ENCODE measurements at regions not wholly inside any gene's neighbourhood (a gene's known extent, or its start where the extent isn't known, plus 50 kb on each side); places are given as distances from the start of the nearest gene placed in this dataset.

GRCh38 chr9:119559986-119560385 is 190.8 kb upstream of the BRINP1 start:
- intact Hi-C loops (cut with micrococcal nuclease; ENCODE audit: unreplicated experiment) = loop anchor here (5.0 kb wide), 2 partner anchors 407 to 787 kb away; no protein-coding TSS in a partner anchor
- no peaks in the 10 kb centered on the region for H3K36me3 ChIP-seq (ENCODE audit: control insufficient read depth, insufficient read depth, low read length)
- no TSS peak for BruUV-seq (replicated peaks)
- no peaks in the 10 kb centered on the region for H3K9me3 ChIP-seq (ENCODE audit: control insufficient read depth, insufficient read depth, low read depth, low read length)
- H3K4me3 ChIP-seq (ENCODE audit: low read depth in 2 of 2, low read length in 2 of 2) = no peak overlapping the region
- H3K27me3 ChIP-seq (ENCODE audit: control insufficient read depth, insufficient read depth, low read length) = no peaks in the 10 kb centered on the region
- ATAC-seq (no peak), DNase-seq (ENCODE audit: low read depth, low spot score) (no peak)
- ChIA-PET POLR2A (no interaction called here), CTCF (no interaction called here)
- no peak overlapping the region for H3K27ac ChIP-seq (ENCODE audit: low read length)
- in situ Hi-C loops (cut with HindIII; ENCODE audit: low pct_unique_long_range_greater_than_20kb, low sequenced_read_pairs) = no loop called here
- no peak for TF ChIP-seq SIN3A (IDR thresholded peaks at IDR 0.05; ENCODE audit: borderline replicate concordance, insufficient read depth, low read depth, low read length)
- TF ChIP-seq REST (IDR thresholded peaks at IDR 0.05; ENCODE audit: insufficient read depth in 1 of 2, low read depth in 2 of 2, low read length in 1 of 2) = no peak
- no peak for TF ChIP-seq TCF7L2 (IDR thresholded peaks at IDR 0.05; ENCODE audit: low read depth, low read length)
- no peak for TF ChIP-seq CTCF (IDR thresholded peaks at IDR 0.05)
- no peak for TF ChIP-seq POLR2AphosphoS5 (IDR thresholded peaks at IDR 0.05; ENCODE audit: low read depth, low read length)
- no peaks in the 10 kb centered on the region for H3K4me1 ChIP-seq (ENCODE audit: control insufficient read depth, insufficient read depth, low read length)

- in situ Hi-C loops (cut with HindIII; ENCODE audit: low pct_unique_long_range_greater_than_20kb, low sequenced_read_pairs) = no loop called here
- Histone ChIP-seq H3K36me3 (ENCODE audit: control insufficient read depth, insufficient read depth, low read length) (no peaks in the 10 kb centered on the region), H3K4me3 (ENCODE audit: low read depth in 2 of 2, low read length in 2 of 2) (no peak overlapping the region), H3K9me3 (ENCODE audit: control insufficient read depth, insufficient read depth, low read depth, low read length) (no peaks in the 10 kb centered on the region), H3K4me1 (ENCODE audit: control insufficient read depth, insufficient read depth, low read length) (no peaks in the 10 kb centered on the region), H3K27me3 (ENCODE audit: control insufficient read depth, insufficient read depth, low read length) (no peaks in the 10 kb centered on the region), H3K27ac (ENCODE audit: low read length) (no peak overlapping the region)
- ChIA-PET CTCF (no interaction called here), POLR2A (no interaction called here)
- TF ChIP-seq TCF7L2 (IDR thresholded peaks at IDR 0.05; ENCODE audit: low read depth, low read length) (no peak), CTCF (IDR thresholded peaks at IDR 0.05) (no peak), REST (IDR thresholded peaks at IDR 0.05; ENCODE audit: insufficient read depth in 1 of 2, low read depth in 2 of 2, low read length in 1 of 2) (no peak), POLR2AphosphoS5 (IDR thresholded peaks at IDR 0.05; ENCODE audit: low read depth, low read length) (no peak), SIN3A (IDR thresholded peaks at IDR 0.05; ENCODE audit: borderline replicate concordance, insufficient read depth, low read depth, low read length) (no peak)
- BruUV-seq (replicated peaks) = no TSS peak
- no peak for DNase-seq (ENCODE audit: low read depth, low spot score)
- ATAC-seq = no peak
- intact Hi-C loops (cut with micrococcal nuclease; ENCODE audit: unreplicated experiment) = loop anchor here (5.0 kb wide), 2 partner anchors 408 to 788 kb away; no protein-coding TSS in a partner anchor
Measured at GRCh38 chr9:119559056-119559455, 189.8 kb upstream of the BRINP1 start.
